ENCODE measurements at regions not wholly inside any gene's neighbourhood (a gene's known extent, or its start where the extent isn't known, plus 50 kb on each side); places are given as distances from the start of the nearest gene placed in this dataset.

- H3K4me2 ChIP-seq (ENCODE audit: extremely low read depth, insufficient read depth, low read length): no peak overlapping the region
- H3K4me3 ChIP-seq (replicated peaks in 1 of 4; ENCODE audit: control extremely low read depth in 1 of 4, insufficient read depth in 1 of 4, low read depth in 3 of 4, low read length in 4 of 4): no peak overlapping the region
- no peak overlapping the region for H2AFZ ChIP-seq (ENCODE audit: low read length)
- H3K9me3 ChIP-seq (ENCODE audit: control insufficient read depth, insufficient read depth, low read depth, low read length): no peaks in the 10 kb centered on the region
- no peak overlapping the region for H3K27ac ChIP-seq (ENCODE audit: insufficient read depth, low read length)
- no peaks in the 10 kb centered on the region for H4K20me1 ChIP-seq (ENCODE audit: control insufficient read depth, extremely low read depth, insufficient read depth, low read length)
- H3K9ac ChIP-seq (ENCODE audit: insufficient read depth, low read length): no peak overlapping the region
- H3K36me3 ChIP-seq (ENCODE audit: control insufficient read depth, insufficient read depth, low read length): no peaks in the 10 kb centered on the region
- no peaks in the 10 kb centered on the region for H3K4me1 ChIP-seq (ENCODE audit: control insufficient read depth, extremely low read depth, insufficient read depth, low read length)
- DNase-seq (ENCODE audit: low read depth in 2 of 2): no peak
- TF ChIP-seq CTCF (conservative IDR thresholded peaks at IDR 0.05 in 1 of 2, IDR thresholded peaks at IDR 0.05 in 1 of 2; ENCODE audit: low read depth in 1 of 2, low read length in 2 of 2) (no peak), EZH2 (IDR thresholded peaks at IDR 0.05; ENCODE audit: low read length, missing control alignments) (no peak)
- no peaks in the 10 kb centered on the region for H3K79me2 ChIP-seq (ENCODE audit: control insufficient read depth, insufficient read depth, low read length)
- no peaks in the 10 kb centered on the region for H3K27me3 ChIP-seq (ENCODE audit: control insufficient read depth, insufficient read depth, low read length)
Measured at GRCh38 chr2:239791526-239792404, 233.4 kb downstream of the NDUFA10 start.

GRCh38 chr2:239790721-239791120 lies 234.4 kb downstream of the NDUFA10 start:
- TF ChIP-seq CTCF (conservative IDR thresholded peaks at IDR 0.05 in 1 of 2, IDR thresholded peaks at IDR 0.05 in 1 of 2; ENCODE audit: low read depth in 1 of 2, low read length in 2 of 2) (no peak), EZH2 (IDR thresholded peaks at IDR 0.05; ENCODE audit: low read length, missing control alignments) (no peak)
- Histone ChIP-seq H3K4me2 (ENCODE audit: extremely low read depth, insufficient read depth, low read length) (no peak overlapping the region), H2AFZ (ENCODE audit: low read length) (no peak overlapping the region), H3K9ac (ENCODE audit: insufficient read depth, low read length) (no peak overlapping the region), H3K79me2 (ENCODE audit: control insufficient read depth, insufficient read depth, low read length) (no peaks in the 10 kb centered on the region), H3K9me3 (ENCODE audit: control insufficient read depth, insufficient read depth, low read depth, low read length) (no peaks in the 10 kb centered on the region), H4K20me1 (ENCODE audit: control insufficient read depth, extremely low read depth, insufficient read depth, low read length) (no peaks in the 10 kb centered on the region), H3K27me3 (ENCODE audit: control insufficient read depth, insufficient read depth, low read length) (no peaks in the 10 kb centered on the region), H3K27ac (ENCODE audit: insufficient read depth, low read length) (no peak overlapping the region), H3K4me3 (replicated peaks in 1 of 4; ENCODE audit: control extremely low read depth in 1 of 4, insufficient read depth in 1 of 4, low read depth in 3 of 4, low read length in 4 of 4) (no peak overlapping the region), H3K36me3 (ENCODE audit: control insufficient read depth, insufficient read depth, low read length) (no peaks in the 10 kb centered on the region), H3K4me1 (ENCODE audit: control insufficient read depth, extremely low read depth, insufficient read depth, low read length) (no peaks in the 10 kb centered on the region)
- no peak for DNase-seq (ENCODE audit: low read depth in 2 of 2)

- Histone ChIP-seq H3K4me1 (ENCODE audit: control insufficient read depth, extremely low read depth, insufficient read depth, low read length) (no peaks in the 10 kb centered on the region), H3K27ac (ENCODE audit: insufficient read depth, low read length) (no peak overlapping the region), H3K4me3 (replicated peaks in 1 of 4; ENCODE audit: control extremely low read depth in 1 of 4, insufficient read depth in 1 of 4, low read depth in 3 of 4, low read length in 4 of 4) (no peak overlapping the region), H3K4me2 (ENCODE audit: extremely low read depth, insufficient read depth, low read length) (no peak overlapping the region), H2AFZ (ENCODE audit: low read length) (no peak overlapping the region), H3K79me2 (ENCODE audit: control insufficient read depth, insufficient read depth, low read length) (no peaks in the 10 kb centered on the region), H3K36me3 (ENCODE audit: control insufficient read depth, insufficient read depth, low read length) (no peaks in the 10 kb centered on the region), H3K27me3 (ENCODE audit: control insufficient read depth, insufficient read depth, low read length) (no peaks in the 10 kb centered on the region), H4K20me1 (ENCODE audit: control insufficient read depth, extremely low read depth, insufficient read depth, low read length) (no peaks in the 10 kb centered on the region), H3K9me3 (ENCODE audit: control insufficient read depth, insufficient read depth, low read depth, low read length) (no peaks in the 10 kb centered on the region), H3K9ac (ENCODE audit: insufficient read depth, low read length) (no peak overlapping the region)
- no peak for DNase-seq (ENCODE audit: low read depth in 2 of 2)
- TF ChIP-seq CTCF (conservative IDR thresholded peaks at IDR 0.05 in 1 of 2, IDR thresholded peaks at IDR 0.05 in 1 of 2; ENCODE audit: low read depth in 1 of 2, low read length in 2 of 2) (no peak), EZH2 (IDR thresholded peaks at IDR 0.05; ENCODE audit: low read length, missing control alignments) (no peak)
Measured at GRCh38 chr2:239790313-239790712, 234.8 kb downstream of the NDUFA10 start.
